Uterus (tissue), 2 donors: ENCODE measurements at regions not wholly inside any gene's neighbourhood (a gene's known extent, or its start where the extent isn't known, plus 50 kb on each side); places are given as distances from the start of the nearest gene placed in this dataset.

Experiments
- CTCF ChIP-seq, 4 experiments: fragments of 200-600 bp in 2 of 4; fragments of 450-650 bp in 2 of 4; sonication (generic) in 2 of 4; IDR thresholded peaks; one replicate each; pipeline ENCODE4 v1.5.1; 2016 to 2019; ENCODE audit warnings: antibody characterized with exemption in 4 of 4, mild to moderate bottlenecking in 2 of 4, moderate library complexity in 1 of 4
- POLR2A ChIP-seq, 2 donors: fragments of 450-650 bp; IDR thresholded peaks; one replicate each; pipeline ENCODE4 v1.6.1; 2016; ENCODE audit warnings: antibody characterized with exemption in 2 of 2, mild to moderate bottlenecking in 1 of 2, moderate library complexity in 1 of 2

- TF ChIP-seq CTCF (IDR thresholded peaks at IDR 0.05): no peak
- TF ChIP-seq POLR2A (IDR thresholded peaks at IDR 0.05): no peak
Measured at GRCh38 chr7:51658684-51659083, 342.1 kb upstream of the COBL start.
